Left ventricle myocardium inferior (tissue), 1 donor: ENCODE measurements at regions not wholly inside any gene's neighbourhood (a gene's known extent, or its start where the extent isn't known, plus 50 kb on each side); places are given as distances from the start of the nearest gene placed in this dataset.

Experiments used
- DNase-seq: peaks from one replicate; pipeline ENCODE4 v3.0.0-alpha.2; 2020
- H3K27ac ChIP-seq: fragments of 200-600 bp; replicated peaks from 2 replicates; pipeline ENCODE4 v1.8.0; 2021
- H3K27me3 ChIP-seq: fragments of 200-600 bp; 2 replicates; pipeline ENCODE4 v1.8.0; 2021; ENCODE audit warnings: low read depth
- H3K36me3 ChIP-seq: fragments of 200-600 bp; 2 replicates; pipeline ENCODE4 v1.8.0; 2021
- H3K4me1 ChIP-seq: fragments of 200-600 bp; 2 replicates; pipeline ENCODE4 v1.8.0; 2021
- H3K4me3 ChIP-seq: fragments of 200-600 bp; 2 replicates; pipeline ENCODE4 v1.8.0; 2021; ENCODE audit warnings: mild to moderate bottlenecking, moderate library complexity
- H3K9me3 ChIP-seq: fragments of 200-600 bp; replicated peaks from 2 replicates; pipeline ENCODE4 v1.8.0; 2021
- intact Hi-C: fragments of 100-400 bp; cut with micrococcal nuclease; formaldehyde crosslinking; loops from one replicate; pipeline ENCODE4 v1.11.0; 2022
- TF ChIP-seq, protein P1 (sequence below): fragments of 200-600 bp; IDR thresholded peaks from 2 replicates; pipeline ENCODE4 v1.8.0; 2021; ENCODE audit warnings: antibody characterized with exemption, mild to moderate bottlenecking, borderline replicate concordance
- donor health status: DM: no; HTN: yes; CAD: no; lungs with severe emphysema.

DNA sequence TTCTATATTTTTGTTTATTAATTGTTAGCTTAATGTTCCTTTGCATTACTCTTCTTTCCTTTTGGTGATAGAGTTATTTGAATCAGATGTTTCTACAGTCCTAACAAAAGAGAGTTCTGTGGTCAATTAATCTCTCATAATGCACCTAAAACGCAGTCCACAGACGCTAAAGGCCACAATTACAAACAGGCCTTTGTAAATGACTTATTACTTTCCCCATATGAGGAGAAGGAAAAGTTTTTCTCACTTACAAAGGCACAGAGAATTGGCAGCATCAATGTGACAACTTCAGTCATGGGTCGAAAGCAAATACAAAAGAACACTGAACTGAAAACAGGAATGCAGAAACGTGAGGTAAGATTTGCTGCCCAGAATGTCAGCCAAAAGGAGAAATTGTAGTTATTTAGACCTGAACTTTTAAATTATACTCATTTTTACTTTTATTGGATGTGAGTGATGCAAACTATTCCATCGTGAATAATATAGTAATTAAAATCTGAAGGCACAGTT is 142.0 kb upstream of the SYT10 start:
- no peaks in the 10 kb centered on the region for H3K27me3 ChIP-seq
- intact Hi-C loops = no loop called here

DNA sequence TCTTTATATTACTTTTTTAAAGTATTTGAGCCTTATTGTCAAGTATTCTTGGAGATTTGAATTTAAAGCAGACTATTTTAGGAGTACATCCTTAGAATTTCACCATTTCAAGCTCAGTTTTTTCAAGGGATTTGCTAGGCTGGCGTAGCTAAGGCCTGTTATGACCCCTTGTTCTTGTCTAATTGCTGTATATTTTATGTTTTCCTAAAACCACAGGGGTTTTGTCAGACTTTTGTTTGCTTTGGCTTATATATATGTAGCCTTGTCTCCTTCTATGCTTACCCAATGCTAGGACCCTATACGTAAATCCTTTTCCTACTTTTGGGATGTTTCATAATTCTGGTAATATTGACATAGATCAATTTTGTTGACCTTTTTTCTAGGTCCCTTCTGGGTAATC is 147.0 kb upstream of the SYT10 start:
- TF ChIP-seq, protein P1, sequence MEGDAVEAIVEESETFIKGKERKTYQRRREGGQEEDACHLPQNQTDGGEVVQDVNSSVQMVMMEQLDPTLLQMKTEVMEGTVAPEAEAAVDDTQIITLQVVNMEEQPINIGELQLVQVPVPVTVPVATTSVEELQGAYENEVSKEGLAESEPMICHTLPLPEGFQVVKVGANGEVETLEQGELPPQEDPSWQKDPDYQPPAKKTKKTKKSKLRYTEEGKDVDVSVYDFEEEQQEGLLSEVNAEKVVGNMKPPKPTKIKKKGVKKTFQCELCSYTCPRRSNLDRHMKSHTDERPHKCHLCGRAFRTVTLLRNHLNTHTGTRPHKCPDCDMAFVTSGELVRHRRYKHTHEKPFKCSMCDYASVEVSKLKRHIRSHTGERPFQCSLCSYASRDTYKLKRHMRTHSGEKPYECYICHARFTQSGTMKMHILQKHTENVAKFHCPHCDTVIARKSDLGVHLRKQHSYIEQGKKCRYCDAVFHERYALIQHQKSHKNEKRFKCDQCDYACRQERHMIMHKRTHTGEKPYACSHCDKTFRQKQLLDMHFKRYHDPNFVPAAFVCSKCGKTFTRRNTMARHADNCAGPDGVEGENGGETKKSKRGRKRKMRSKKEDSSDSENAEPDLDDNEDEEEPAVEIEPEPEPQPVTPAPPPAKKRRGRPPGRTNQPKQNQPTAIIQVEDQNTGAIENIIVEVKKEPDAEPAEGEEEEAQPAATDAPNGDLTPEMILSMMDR = no peak
- H3K36me3 ChIP-seq = no peaks in the 10 kb centered on the region
- DNase-seq = no peak
- H3K4me1 ChIP-seq = no peaks in the 10 kb centered on the region
- intact Hi-C loops = no loop called here
- no peak overlapping the region for H3K4me3 ChIP-seq
- no peaks in the 10 kb centered on the region for H3K9me3 ChIP-seq
- no peak overlapping the region for H3K27ac ChIP-seq
- no peaks in the 10 kb centered on the region for H3K27me3 ChIP-seq

More for the DNA sequence above, 142.0 kb upstream of the SYT10 start:
- no peak for DNase-seq
- TF ChIP-seq, protein P1 = no peak
- H3K27ac ChIP-seq = no peak overlapping the region
- H3K36me3 ChIP-seq = no peaks in the 10 kb centered on the region
- H3K4me3 ChIP-seq = no peak overlapping the region
- H3K9me3 ChIP-seq = peaks cover 7% of the 10 kb centered on the region
- H3K4me1 ChIP-seq = no peaks in the 10 kb centered on the region

DNA sequence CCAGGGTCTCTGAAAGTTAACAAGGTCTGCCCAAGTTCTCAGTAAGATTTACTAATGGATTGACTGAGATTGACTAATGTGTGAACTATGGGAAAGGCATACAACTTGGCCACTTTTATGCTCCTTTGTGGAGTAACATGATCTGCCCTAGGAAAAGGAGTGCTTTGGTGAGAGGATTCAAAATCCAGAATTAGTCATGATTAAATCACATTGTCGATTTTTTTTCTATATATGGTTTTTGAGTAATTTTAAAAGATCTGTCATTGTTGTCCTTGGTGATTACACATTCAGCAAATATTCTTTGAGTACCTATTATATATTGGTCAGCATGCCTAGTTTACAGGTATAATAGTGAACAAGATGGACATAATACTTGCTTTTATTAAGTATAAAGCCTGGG is 147.7 kb upstream of the SYT10 start:
- Histone ChIP-seq H3K9me3 (no peaks in the 10 kb centered on the region), H3K27ac (no peak overlapping the region), H3K4me3 (no peak overlapping the region), H3K36me3 (no peaks in the 10 kb centered on the region), H3K4me1 (no peaks in the 10 kb centered on the region), H3K27me3 (no peaks in the 10 kb centered on the region)
- no peak for DNase-seq
- TF ChIP-seq, protein P1 = no peak
- intact Hi-C loops = no loop called here

DNA sequence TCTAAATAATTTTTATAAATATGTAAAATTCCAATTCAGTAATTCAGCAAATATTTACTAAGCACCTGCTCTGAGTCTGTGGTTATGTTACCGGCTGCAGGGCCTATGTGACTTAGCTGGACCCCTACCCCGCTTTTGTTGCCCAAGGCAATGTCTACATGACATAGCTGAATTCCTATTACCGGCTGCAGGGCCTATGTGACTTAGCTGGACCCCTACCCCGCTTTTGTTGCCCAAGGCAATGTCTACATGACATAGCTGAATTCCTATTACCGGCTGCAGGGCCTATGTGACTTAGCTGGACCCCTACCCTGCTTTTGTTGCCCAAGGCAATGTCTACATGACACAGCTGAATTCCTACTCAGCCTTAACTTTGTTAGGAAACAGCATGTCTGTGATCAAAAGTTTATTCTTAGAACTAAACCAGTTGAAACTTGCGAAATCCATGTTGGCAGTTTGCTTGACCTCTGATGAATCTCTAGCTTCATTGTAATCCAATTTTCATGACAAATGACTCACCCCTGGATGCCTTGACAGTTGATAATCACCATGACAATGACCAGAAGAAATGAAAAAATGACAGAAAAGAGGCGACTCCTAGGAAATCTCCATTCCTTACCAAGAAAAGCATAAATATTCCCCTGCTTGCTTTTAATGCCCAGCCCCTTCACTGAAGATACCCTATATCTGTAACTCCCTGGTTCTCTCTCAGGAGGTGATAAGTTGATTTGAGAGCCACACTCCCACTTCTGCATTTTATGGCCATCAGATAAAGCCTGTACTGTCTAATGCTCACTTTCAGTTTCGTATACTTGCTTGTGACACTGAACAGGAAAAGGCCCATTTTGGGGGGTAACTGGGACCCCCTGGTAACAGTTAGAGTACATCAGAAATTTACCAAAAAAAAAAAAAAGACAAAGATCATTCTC is 148.4 kb upstream of the SYT10 start:
- intact Hi-C loops = no loop called here
- DNase-seq = no peak
- H3K27ac ChIP-seq = no peak overlapping the region
- H3K4me3 ChIP-seq = no peak overlapping the region
- H3K9me3 ChIP-seq = no peaks in the 10 kb centered on the region
- H3K27me3 ChIP-seq = no peaks in the 10 kb centered on the region
- no peaks in the 10 kb centered on the region for H3K36me3 ChIP-seq
- no peaks in the 10 kb centered on the region for H3K4me1 ChIP-seq
- TF ChIP-seq, protein P1 = no peak

DNA sequence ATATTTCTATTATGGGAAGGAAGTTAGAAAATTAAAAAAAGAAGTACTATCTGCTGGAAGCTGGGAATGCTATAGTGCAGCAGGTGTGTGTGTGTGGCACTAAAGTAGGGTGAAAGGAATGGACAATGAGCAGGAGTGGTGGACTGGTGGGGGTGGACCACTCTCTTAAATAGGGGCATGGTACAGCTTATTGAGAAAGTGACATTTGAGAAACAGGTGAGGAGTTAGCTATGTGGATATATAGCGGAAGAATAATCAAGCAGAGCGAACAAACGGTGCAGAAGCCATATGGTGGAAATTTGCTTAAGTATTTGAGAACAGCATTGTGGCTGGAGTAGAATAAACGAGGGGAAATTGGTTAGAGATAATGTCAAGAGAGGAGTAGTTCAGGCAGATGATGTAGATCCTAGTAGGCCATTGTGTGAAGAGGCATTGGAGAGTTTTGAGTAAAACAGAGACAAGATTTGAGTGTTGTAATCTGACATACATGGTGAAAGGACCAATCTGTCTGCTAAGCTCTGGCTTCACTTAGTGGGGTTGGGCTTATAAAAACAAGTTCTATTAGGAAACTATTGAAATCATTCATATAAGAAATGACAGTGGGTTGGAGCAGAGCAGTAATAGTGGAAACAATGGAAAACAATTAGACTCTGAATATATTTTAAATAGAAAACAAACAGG is 149.2 kb upstream of the SYT10 start:
- intact Hi-C loops = no loop called here
- TF ChIP-seq, protein P1 = no peak
- H3K27me3 ChIP-seq = no peaks in the 10 kb centered on the region
- H3K27ac ChIP-seq = no peak overlapping the region
- no peaks in the 10 kb centered on the region for H3K36me3 ChIP-seq
- H3K4me1 ChIP-seq = no peaks in the 10 kb centered on the region
- no peaks in the 10 kb centered on the region for H3K9me3 ChIP-seq
- H3K4me3 ChIP-seq = no peak overlapping the region
- DNase-seq = no peak
